HEK293 (cell line): ENCODE measurements at regions not wholly inside any gene's neighbourhood (a gene's known extent, or its start where the extent isn't known, plus 50 kb on each side); places are given as distances from the start of the nearest gene placed in this dataset.

Source experiments
- CTCF ChIA-PET: fragments of 350-600 bp; formaldehyde crosslinking; extraction: SDS; loops from one replicate; lab custom pipeline; 2021; ENCODE audit warnings: antibody characterized with exemption; lab: Yijun Ruan, JAX
- POLR2A ChIA-PET: fragments of 300-600 bp; formaldehyde crosslinking; extraction: SDS; loops from one replicate; lab custom pipeline; 2020; ENCODE audit warnings: antibody characterized with exemption, inconsistent platforms; lab: Yijun Ruan, JAX
- H3K27ac ChIP-seq: fragments of 200-500 bp; sonication (Bioruptor generic); 2 replicates; pipeline ENCODE4 v1.5.1; 2014; ENCODE audit warnings: low read depth, low read length, control low read depth, inconsistent platforms; ENCODE audit errors: extremely low read depth
- H3K36me3 ChIP-seq, 2 experiments: fragments of 200-500 bp in 1 of 2; sonication (Bioruptor generic) in 1 of 2; 1 replicate in 1 of 2; 2 replicates in 1 of 2; pipeline ENCODE4 v1.5.1; 2014 to 2017; ENCODE audit warnings: inconsistent platforms in 2 of 2, low read length in 2 of 2; ENCODE audit not compliant: control insufficient read depth in 2 of 2, insufficient read depth in 1 of 2
- H3K4me1 ChIP-seq: fragments of 200-500 bp; sonication (Bioruptor generic); 2 replicates; pipeline ENCODE4 v1.5.1; 2014; ENCODE audit warnings: mild to moderate bottlenecking, low read length, inconsistent platforms; ENCODE audit not compliant: control insufficient read depth, insufficient read depth
- H3K4me3 ChIP-seq: 2 replicates; pipeline ENCODE4 v1.5.1; 2011; ENCODE audit warnings: low read depth, mild to moderate bottlenecking, control low read depth, low read length, moderate library complexity
- H3K9me3 ChIP-seq: fragments of 200-500 bp; sonication (Bioruptor generic); 2 replicates; pipeline ENCODE4 v1.5.1; 2014; ENCODE audit warnings: low read depth, low read length, inconsistent platforms; ENCODE audit not compliant: control insufficient read depth, insufficient read depth
- GLIS2 ChIP-seq: fragments of 450-650 bp; formaldehyde crosslinking; IDR thresholded peaks from 2 replicates; pipeline ENCODE4 v1.5.1; 2016; ENCODE audit warnings: missing biosample characterization, missing genetic modification characterization
- PRDM2 ChIP-seq: fragments of 450-650 bp; formaldehyde crosslinking; IDR thresholded peaks from 2 replicates; pipeline ENCODE4 v1.5.1; 2016; ENCODE audit warnings: missing biosample characterization, missing genetic modification characterization, borderline replicate concordance
- ZBTB10 ChIP-seq: fragments of 450-650 bp; formaldehyde crosslinking; IDR thresholded peaks from 2 replicates; pipeline ENCODE4 v1.5.1; 2016; ENCODE audit warnings: missing biosample characterization, missing genetic modification characterization
- ZNF138 ChIP-seq: fragments of 450-650 bp; formaldehyde crosslinking; IDR thresholded peaks from 2 replicates; pipeline ENCODE4 v1.5.1; 2016; ENCODE audit warnings: missing biosample characterization, missing genetic modification characterization, borderline replicate concordance
- ZNF140 ChIP-seq: fragments of 450-650 bp; formaldehyde crosslinking; IDR thresholded peaks from 2 replicates; pipeline ENCODE4 v1.5.1; 2016; ENCODE audit warnings: missing biosample characterization, missing genetic modification characterization
- ZNF223 ChIP-seq: fragments of 450-650 bp; formaldehyde crosslinking; IDR thresholded peaks from 2 replicates; pipeline ENCODE4 v1.5.1; 2016; ENCODE audit warnings: missing biosample characterization, missing genetic modification characterization
- ZNF292 ChIP-seq: fragments of 450-650 bp; formaldehyde crosslinking; IDR thresholded peaks from 2 replicates; pipeline ENCODE4 v1.5.1; 2016; ENCODE audit warnings: low read depth, missing biosample characterization, missing genetic modification characterization, borderline replicate concordance
- ZNF341 ChIP-seq: fragments of 450-650 bp; formaldehyde crosslinking; IDR thresholded peaks from 2 replicates; pipeline ENCODE4; 2016; ENCODE audit warnings: low read depth, missing biosample characterization, missing genetic modification characterization
- ZNF664 ChIP-seq: fragments of 450-650 bp; formaldehyde crosslinking; IDR thresholded peaks from 2 replicates; pipeline ENCODE4 v1.5.1; 2016; ENCODE audit warnings: missing biosample characterization, missing genetic modification characterization
- TF ChIP-seq, protein P1 (sequence below): fragments of 450-650 bp; IDR thresholded peaks from 2 replicates; pipeline ENCODE4 v1.5.1; 2018; ENCODE audit warnings: missing biosample characterization, missing genetic modification characterization
- TF ChIP-seq, protein P2 (sequence below): fragments of 450-650 bp; formaldehyde crosslinking; IDR thresholded peaks from 2 replicates; pipeline ENCODE4 v1.5.1; 2016; ENCODE audit warnings: missing biosample characterization, missing genetic modification characterization
- TF ChIP-seq, protein P3 (sequence below): IDR thresholded peaks from 2 replicates; pipeline ENCODE4 v1.6.1; 2011; ENCODE audit warnings: mild to moderate bottlenecking, low read depth, low read length, borderline replicate concordance

DNA sequence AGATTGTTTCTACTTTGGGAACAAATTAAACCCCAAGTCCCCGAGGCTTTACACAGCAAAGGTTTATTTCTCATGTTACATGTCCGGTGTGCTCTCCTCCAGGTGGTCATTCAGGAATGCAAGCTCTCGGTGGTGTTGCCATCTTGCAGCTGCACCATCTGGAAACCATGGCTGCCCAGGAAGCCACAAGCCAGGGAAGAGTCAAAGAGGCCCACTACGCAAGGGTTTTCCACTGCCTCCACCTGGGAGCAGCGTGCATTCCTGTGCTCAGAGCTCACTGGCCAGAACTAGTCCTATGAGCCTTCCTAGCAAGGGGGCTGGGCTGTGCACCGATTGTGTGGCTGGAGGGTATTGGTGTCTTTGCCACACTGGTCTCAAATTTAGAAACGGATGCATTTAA, 128.8 kb upstream of the FOXF1 start:
- Histone ChIP-seq H3K27ac (no peak overlapping the region), H3K4me3 (no peak overlapping the region), H3K36me3 (no peaks in the 10 kb centered on the region), H3K4me1 (no peaks in the 10 kb centered on the region), H3K9me3 (no peaks in the 10 kb centered on the region)
- ChIA-PET POLR2A (no interaction called here), CTCF (interaction anchor here (0.6 kb wide), 1 partner anchor 85 kb away, joined by 3 read pairs; no protein-coding TSS in a partner anchor)
- TF ChIP-seq ZNF292 (tag by site-specific recombination) (no peak), ZNF664 (no peak), ZBTB10 (no peak), ZNF223 (tag by site-specific recombination) (no peak)
- TF ChIP-seq, protein P1, sequence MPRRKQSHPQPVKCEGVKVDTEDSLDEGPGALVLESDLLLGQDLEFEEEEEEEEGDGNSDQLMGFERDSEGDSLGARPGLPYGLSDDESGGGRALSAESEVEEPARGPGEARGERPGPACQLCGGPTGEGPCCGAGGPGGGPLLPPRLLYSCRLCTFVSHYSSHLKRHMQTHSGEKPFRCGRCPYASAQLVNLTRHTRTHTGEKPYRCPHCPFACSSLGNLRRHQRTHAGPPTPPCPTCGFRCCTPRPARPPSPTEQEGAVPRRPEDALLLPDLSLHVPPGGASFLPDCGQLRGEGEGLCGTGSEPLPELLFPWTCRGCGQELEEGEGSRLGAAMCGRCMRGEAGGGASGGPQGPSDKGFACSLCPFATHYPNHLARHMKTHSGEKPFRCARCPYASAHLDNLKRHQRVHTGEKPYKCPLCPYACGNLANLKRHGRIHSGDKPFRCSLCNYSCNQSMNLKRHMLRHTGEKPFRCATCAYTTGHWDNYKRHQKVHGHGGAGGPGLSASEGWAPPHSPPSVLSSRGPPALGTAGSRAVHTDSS (tag by site-specific recombination): no peak
- TF ChIP-seq, protein P2, sequence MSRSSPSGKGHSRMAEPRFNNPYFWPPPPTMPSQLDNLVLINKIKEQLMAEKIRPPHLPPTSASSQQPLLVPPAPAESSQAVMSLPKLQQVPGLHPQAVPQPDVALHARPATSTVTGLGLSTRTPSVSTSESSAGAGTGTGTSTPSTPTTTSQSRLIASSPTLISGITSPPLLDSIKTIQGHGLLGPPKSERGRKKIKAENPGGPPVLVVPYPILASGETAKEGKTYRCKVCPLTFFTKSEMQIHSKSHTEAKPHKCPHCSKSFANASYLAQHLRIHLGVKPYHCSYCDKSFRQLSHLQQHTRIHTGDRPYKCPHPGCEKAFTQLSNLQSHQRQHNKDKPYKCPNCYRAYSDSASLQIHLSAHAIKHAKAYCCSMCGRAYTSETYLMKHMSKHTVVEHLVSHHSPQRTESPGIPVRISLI (tag by site-specific recombination): no peak

- TF ChIP-seq ZNF140 (no peak), PRDM2 (no peak), GLIS2 (no peak), ZNF138 (tag by site-specific recombination) (no peak), ZNF341 (no peak)
- TF ChIP-seq, protein P3, sequence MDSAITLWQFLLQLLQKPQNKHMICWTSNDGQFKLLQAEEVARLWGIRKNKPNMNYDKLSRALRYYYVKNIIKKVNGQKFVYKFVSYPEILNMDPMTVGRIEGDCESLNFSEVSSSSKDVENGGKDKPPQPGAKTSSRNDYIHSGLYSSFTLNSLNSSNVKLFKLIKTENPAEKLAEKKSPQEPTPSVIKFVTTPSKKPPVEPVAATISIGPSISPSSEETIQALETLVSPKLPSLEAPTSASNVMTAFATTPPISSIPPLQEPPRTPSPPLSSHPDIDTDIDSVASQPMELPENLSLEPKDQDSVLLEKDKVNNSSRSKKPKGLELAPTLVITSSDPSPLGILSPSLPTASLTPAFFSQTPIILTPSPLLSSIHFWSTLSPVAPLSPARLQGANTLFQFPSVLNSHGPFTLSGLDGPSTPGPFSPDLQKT: no peak
- Histone ChIP-seq H3K9me3 (no peaks in the 10 kb centered on the region), H3K36me3 (no peaks in the 10 kb centered on the region), H3K4me3 (no peak overlapping the region), H3K4me1 (no peaks in the 10 kb centered on the region), H3K27ac (no peak overlapping the region)
- POLR2A ChIA-PET: no interaction called here
- CTCF ChIA-PET: interaction anchor here (0.6 to 1.3 kb wide), 2 partner anchors 9 to 85 kb away, joined by 3 to 4 read pairs; no protein-coding TSS in a partner anchor
Observed at GRCh38 chr16:86382067-86382773, 128.1 kb upstream of the FOXF1 start.
